GM04503 (cell line): ENCODE measurements at regions not wholly inside any gene's neighbourhood (a gene's known extent, or its start where the extent isn't known, plus 50 kb on each side); places are given as distances from the start of the nearest gene placed in this dataset.
"Not testable (repeated sequence)": the region's sequence is repeated elsewhere in the genome, so short reads cannot be mapped to it uniquely, and the experiment has no call there.

Experiments used
- DNase-seq: peaks from one replicate; pipeline ENCODE4 v3.0.0-alpha.2; 2012; ENCODE audit warnings: low read depth

- DNase-seq, result no peak
Measured at GRCh38 chr7:112678626-112679025, 111.6 kb downstream of the TMEM168 start.

GRCh38 chr7:112689466-112690177 lies 100.6 kb downstream of the TMEM168 start:
- DNase-seq, result not testable (repeated sequence)

GRCh38 chr7:112692333-112692732 lies 97.9 kb downstream of the TMEM168 start:
- no peak for DNase-seq

GRCh38 chr7:112697211-112697610 lies 93.0 kb downstream of the TMEM168 start:
- DNase-seq, result not testable (repeated sequence)

GRCh38 chr7:112699725-112700513 lies 90.3 kb downstream of the TMEM168 start:
- DNase-seq, result no peak

GRCh38 chr7:112701456-112701855 lies 88.7 kb downstream of the TMEM168 start:
- no peak for DNase-seq

GRCh38 chr7:112707655-112708054 lies 82.5 kb downstream of the TMEM168 start:
- no peak for DNase-seq

GRCh38 chr7:112708236-112708635 lies 82.0 kb downstream of the TMEM168 start:
- no peak for DNase-seq
